GM13977 (cell line): ENCODE measurements at regions not wholly inside any gene's neighbourhood (a gene's known extent, or its start where the extent isn't known, plus 50 kb on each side); places are given as distances from the start of the nearest gene placed in this dataset.

Experiments used
- DNase-seq: peaks from one replicate; pipeline ENCODE4 v3.0.0; 2012; ENCODE audit warnings: low spot score
- CTCF ChIP-seq: IDR thresholded peaks from 2 replicates; pipeline ENCODE4 v1.5.1; 2012; ENCODE audit warnings: mild to moderate bottlenecking, control low read depth; ENCODE audit not compliant: insufficient read depth; ENCODE audit errors: extremely low read depth, missing control alignments
- in situ Hi-C: fragments of 300-500 bp; cut with MboI; formaldehyde crosslinking; loops from one replicate; pipeline ENCODE4 v1.12.0; 2022; ENCODE audit warnings: low sequenced_read_pairs, low pct_unique_long_range_greater_than_20kb, mixed read lengths, inconsistent platforms; ENCODE audit not compliant: unreplicated experiment

- no peak for DNase-seq
- no peak for TF ChIP-seq CTCF
- in situ Hi-C loops, result no loop called here
These were observed 186.1 kb upstream of the IZUMO3 start for GRCh38 chr9:24731754-24732153.

GRCh38 chr9:24721621-24722020 lies 175.9 kb upstream of the IZUMO3 start:
- DNase-seq, result no peak
- in situ Hi-C loops, result no loop called here
- TF ChIP-seq CTCF, result no peak

- in situ Hi-C loops, result no loop called here
- no peak for DNase-seq
- no peak for TF ChIP-seq CTCF
These were observed 166.5 kb upstream of the IZUMO3 start for GRCh38 chr9:24712206-24712605.

GRCh38 chr9:24708814-24709213 lies 163.1 kb upstream of the IZUMO3 start:
- no peak for DNase-seq
- no peak for TF ChIP-seq CTCF
- in situ Hi-C loops, result no loop called here

GRCh38 chr9:24698881-24699518 lies 153.3 kb upstream of the IZUMO3 start:
- in situ Hi-C loops, result no loop called here
- DNase-seq, result no peak
- TF ChIP-seq CTCF, result no peak

- in situ Hi-C loops, result no loop called here
- DNase-seq, result no peak
- TF ChIP-seq CTCF, result no peak
These were observed 126.6 kb upstream of the IZUMO3 start for GRCh38 chr9:24672336-24672735.
